Naive thymus-derived CD4-positive, alpha-beta T cell (primary cell): ENCODE measurements at regions not wholly inside any gene's neighbourhood (a gene's known extent, or its start where the extent isn't known, plus 50 kb on each side); places are given as distances from the start of the nearest gene placed in this dataset.

Experiments used
- ATAC-seq: fragments of 150-1000 bp; cut with Tn5 transposase; 2 replicates; pipeline ENCODE4 v1.10.0; 2021; ENCODE audit warnings: mild to moderate bottlenecking, moderate library complexity
- CTCF ChIA-PET: fragments of 350-600 bp; sonication (Branson Sonifier 250); formaldehyde crosslinking; loops from one replicate; lab custom pipeline; 2021; ENCODE audit warnings: antibody characterized with exemption; lab: Charles Lee
- POLR2A ChIA-PET: fragments of 350-600 bp; sonication (Branson Sonifier 250); formaldehyde crosslinking; loops from one replicate; lab custom pipeline; 2021; ENCODE audit warnings: antibody characterized with exemption, inconsistent platforms; lab: Charles Lee
- DNase-seq, 9 donors: peaks; one replicate each; pipeline versions ENCODE4 v3.0.0 to v3.0.0-alpha.2; 2020 to 2022; ENCODE audit warnings: mixed read lengths in 1 of 9
- H3K27ac ChIP-seq: one replicate; pipeline ENCODE4 v1.7.0; 2013; ENCODE audit warnings: mild to moderate bottlenecking, low read depth, low read length, moderate library complexity
- H3K27me3 ChIP-seq, 2 donors: one replicate each; pipeline ENCODE4 v1.7.0; 2013; ENCODE audit warnings: low read length in 2 of 2, mild to moderate bottlenecking in 2 of 2, moderate library complexity in 2 of 2; ENCODE audit not compliant: control insufficient read depth in 2 of 2, insufficient read depth in 2 of 2
- H3K36me3 ChIP-seq, 3 experiments: 1 replicate in 2 of 3; 2 replicates in 1 of 3; pipeline ENCODE4 v1.7.0; 2013; ENCODE audit warnings: low read length in 3 of 3, mild to moderate bottlenecking in 3 of 3, moderate library complexity in 1 of 3; ENCODE audit not compliant: insufficient read depth in 3 of 3, control insufficient read depth in 2 of 3
- H3K4me1 ChIP-seq, 2 donors: one replicate each; pipeline ENCODE4 v1.7.0; 2013; ENCODE audit warnings: low read length in 2 of 2, mild to moderate bottlenecking in 2 of 2, moderate library complexity in 1 of 2; ENCODE audit not compliant: control insufficient read depth in 2 of 2, insufficient read depth in 2 of 2
- H3K4me3 ChIP-seq: 2 replicates; pipeline ENCODE4 v1.7.0; 2013; ENCODE audit warnings: mild to moderate bottlenecking, low read length
- H3K9me3 ChIP-seq, 3 experiments: 1 replicate in 2 of 3; 2 replicates in 1 of 3; pipeline ENCODE4 v1.7.0; 2013; ENCODE audit warnings: low read length in 3 of 3; ENCODE audit not compliant: control insufficient read depth in 2 of 3
- H3K27ac Mint-ChIP-seq, 9 donors: one replicate each; pipeline ENCODE4 v1.8.0; 2020 to 2022; ENCODE audit warnings: mixed read lengths in 9 of 9, mild to moderate bottlenecking in 8 of 9, moderate library complexity in 5 of 9, inconsistent platforms in 2 of 9
- H3K27me3 Mint-ChIP-seq, 5 donors: one replicate each; pipeline ENCODE4 v1.8.0; 2021 to 2022; ENCODE audit warnings: mixed read lengths in 5 of 5, mild to moderate bottlenecking in 1 of 5
- H3K36me3 Mint-ChIP-seq, 5 donors: one replicate each; pipeline ENCODE4 v1.8.0; 2020 to 2022; ENCODE audit warnings: mixed read lengths in 5 of 5, mild to moderate bottlenecking in 3 of 5, inconsistent platforms in 1 of 5
- H3K4me1 Mint-ChIP-seq, 7 donors: one replicate each; pipeline ENCODE4 v1.8.0; 2020 to 2022; ENCODE audit warnings: mixed read lengths in 7 of 7, mild to moderate bottlenecking in 3 of 7, inconsistent platforms in 1 of 7
- H3K4me3 Mint-ChIP-seq, 10 donors: one replicate each; pipeline ENCODE4 v1.8.0; 2020 to 2022; ENCODE audit warnings: mild to moderate bottlenecking in 10 of 10, mixed read lengths in 10 of 10, moderate library complexity in 6 of 10, inconsistent platforms in 2 of 10
- H3K9me3 Mint-ChIP-seq, 11 donors: one replicate each; pipeline ENCODE4 v1.8.0; 2020 to 2022; ENCODE audit warnings: mixed read lengths in 11 of 11, mild to moderate bottlenecking in 4 of 11, inconsistent platforms in 1 of 11, moderate library complexity in 1 of 11
- intact Hi-C, 2 donors: fragments of 100-400 bp; cut with micrococcal nuclease; formaldehyde crosslinking; loops; one replicate each; pipeline ENCODE4 v1.15.1; 2023

DNA sequence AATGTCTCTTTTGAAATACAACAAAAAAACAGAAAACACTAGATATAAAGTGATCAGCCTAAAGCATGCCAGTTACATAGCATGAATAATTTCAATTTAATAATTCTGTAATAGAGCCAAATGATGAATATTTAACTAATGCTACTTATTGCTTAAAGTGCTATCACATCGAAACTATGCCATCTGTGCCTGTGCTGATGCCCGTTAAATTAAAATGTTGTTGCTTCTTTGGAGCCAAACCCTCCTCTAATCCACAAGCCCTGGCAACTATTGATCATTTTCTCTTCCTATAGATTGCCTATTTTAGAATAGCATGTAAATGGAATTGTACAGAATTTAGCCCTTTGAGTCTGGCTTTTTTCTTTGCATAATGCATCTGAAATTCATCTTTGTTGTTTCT is 356.2 kb downstream of the CHSY3 start:
- Mint-ChIP-seq H3K4me3 (no peak overlapping the region), H3K36me3 (no peaks in the 10 kb centered on the region), H3K27me3 (peaks cover 0 to 5% (median 0%) of the 10 kb centered on the region in 5 donors), H3K9me3 (peaks cover 0 to 17% (median 3%) of the 10 kb centered on the region in 11 donors), H3K27ac (no peak overlapping the region), H3K4me1 (no peaks in the 10 kb centered on the region)
- Histone ChIP-seq H3K4me1 (no peaks in the 10 kb centered on the region), H3K4me3 (no peak overlapping the region), H3K27ac (no peak overlapping the region), H3K27me3 (no peaks in the 10 kb centered on the region), H3K9me3 (no peaks in the 10 kb centered on the region), H3K36me3 (no peaks in the 10 kb centered on the region)
- ATAC-seq, result no peak
- DNase-seq, result no peak
- intact Hi-C loops, result no loop called here
- ChIA-PET POLR2A (no interaction called here), CTCF (no interaction called here)

DNA sequence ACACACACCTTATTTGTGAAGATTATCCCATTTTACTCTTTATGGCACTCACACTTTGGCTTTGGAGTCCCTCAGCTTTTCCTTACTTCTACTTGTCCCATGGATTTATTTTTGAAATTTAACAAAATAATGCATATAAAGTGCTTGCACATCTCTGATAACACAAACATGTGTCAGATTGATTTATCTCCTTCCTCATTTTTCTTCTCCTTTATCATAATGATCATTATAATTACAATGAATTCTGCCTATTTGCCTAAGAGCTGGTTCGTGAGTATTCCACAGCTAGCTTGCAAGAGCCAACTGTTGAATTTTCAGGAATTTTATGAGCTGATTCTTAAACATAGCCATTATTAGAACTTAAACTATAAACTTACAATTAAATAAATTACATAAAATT is 347.7 kb downstream of the CHSY3 start:
- DNase-seq (no peak), ATAC-seq (no peak)
- no peak overlapping the region for H3K27ac Mint-ChIP-seq
- Histone ChIP-seq H3K4me1 (no peaks in the 10 kb centered on the region), H3K27me3 (no peaks in the 10 kb centered on the region), H3K4me3 (no peak overlapping the region), H3K9me3 (no peaks in the 10 kb centered on the region), H3K36me3 (no peaks in the 10 kb centered on the region), H3K27ac (no peak overlapping the region)
- ChIA-PET POLR2A (no interaction called here), CTCF (no interaction called here)
- H3K9me3 Mint-ChIP-seq, result peaks cover 0 to 20% (median 9%) of the 10 kb centered on the region in 11 donors
- intact Hi-C loops, result no loop called here
- H3K27me3 Mint-ChIP-seq, result peaks cover 0 to 8% (median 0%) of the 10 kb centered on the region in 5 donors
- no peaks in the 10 kb centered on the region for H3K36me3 Mint-ChIP-seq
- H3K4me3 Mint-ChIP-seq, result no peak overlapping the region
- H3K4me1 Mint-ChIP-seq, result no peaks in the 10 kb centered on the region

DNA sequence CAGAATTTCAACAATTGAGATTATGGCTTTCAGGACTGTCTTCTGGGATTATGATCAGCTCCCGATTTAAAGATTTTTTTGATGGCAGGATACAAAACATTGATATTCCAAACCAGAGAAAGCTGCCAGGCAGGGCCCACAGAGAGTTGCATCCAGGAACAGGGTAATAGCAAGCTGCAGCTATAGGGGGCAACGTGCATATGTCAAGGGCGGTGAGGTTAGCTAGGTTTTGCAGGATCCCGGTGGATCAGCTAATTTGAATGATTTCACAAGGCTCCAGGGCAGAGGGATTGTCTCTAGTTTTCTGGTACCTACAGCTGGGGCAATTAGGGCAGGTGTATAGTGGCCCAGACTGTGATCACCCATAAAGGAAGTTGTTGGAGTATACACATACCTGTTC is 339.4 kb downstream of the CHSY3 start:
- intact Hi-C loops, result no loop called here
- ATAC-seq, result no peak
- no peaks in the 10 kb centered on the region for H3K36me3 ChIP-seq
- CTCF ChIA-PET, result no interaction called here
- no peaks in the 10 kb centered on the region for H3K4me1 ChIP-seq
- Mint-ChIP-seq H3K36me3 (no peaks in the 10 kb centered on the region), H3K9me3 (peaks cover 0 to 8% (median 0%) of the 10 kb centered on the region in 11 donors), H3K27me3 (peaks cover 0 to 17% (median 0%) of the 10 kb centered on the region in 5 donors), H3K27ac (no peak overlapping the region), H3K4me1 (no peaks in the 10 kb centered on the region), H3K4me3 (no peak overlapping the region)
- no peaks in the 10 kb centered on the region for H3K9me3 ChIP-seq
- POLR2A ChIA-PET, result no interaction called here
- no peaks in the 10 kb centered on the region for H3K27me3 ChIP-seq
- H3K4me3 ChIP-seq, result no peak overlapping the region
- DNase-seq, result no peak
- H3K27ac ChIP-seq, result no peak overlapping the region

DNA sequence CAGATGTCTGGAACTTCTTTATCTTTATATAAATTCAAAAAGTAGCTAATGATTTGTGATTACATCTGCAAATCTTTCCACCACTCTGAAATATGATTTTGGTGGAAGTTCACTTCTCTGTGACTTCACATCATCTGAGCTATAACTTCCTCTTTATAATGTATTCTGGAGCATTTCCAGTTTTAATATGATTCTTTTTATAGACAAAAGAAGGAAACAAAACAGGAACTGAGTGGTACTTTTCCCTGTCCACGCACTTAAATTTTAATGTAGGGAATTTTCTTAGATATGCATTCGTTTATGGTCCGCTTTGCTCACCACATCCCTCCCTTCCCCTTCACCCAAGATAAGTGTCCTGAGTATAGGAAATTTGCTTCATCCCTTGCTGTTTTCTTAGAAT is 333.5 kb downstream of the CHSY3 start:
- intact Hi-C loops, result no loop called here
- Histone ChIP-seq H3K27ac (no peak overlapping the region), H3K27me3 (no peaks in the 10 kb centered on the region), H3K4me1 (no peaks in the 10 kb centered on the region), H3K4me3 (no peak overlapping the region), H3K9me3 (no peaks in the 10 kb centered on the region), H3K36me3 (no peaks in the 10 kb centered on the region)
- H3K4me1 Mint-ChIP-seq, result no peaks in the 10 kb centered on the region
- H3K36me3 Mint-ChIP-seq, result no peaks in the 10 kb centered on the region
- no peak overlapping the region for H3K27ac Mint-ChIP-seq
- ATAC-seq, result no peak
- POLR2A ChIA-PET, result no interaction called here
- no peak overlapping the region for H3K4me3 Mint-ChIP-seq
- H3K27me3 Mint-ChIP-seq, result peaks cover 0 to 19% (median 7%) of the 10 kb centered on the region in 5 donors
- CTCF ChIA-PET, result no interaction called here
- H3K9me3 Mint-ChIP-seq, result peaks cover 0 to 7% (median 0%) of the 10 kb centered on the region in 11 donors
- DNase-seq, result no peak
